Thoracic aorta (tissue), 2 donors: ENCODE measurements at regions not wholly inside any gene's neighbourhood (a gene's known extent, or its start where the extent isn't known, plus 50 kb on each side); places are given as distances from the start of the nearest gene placed in this dataset.

Experiments
- ATAC-seq: fragments of 150-250 bp; one replicate; pipeline ENCODE4 v1.8.0; 2017; ENCODE audit warnings: low read depth; ENCODE audit not compliant: insufficient number of reproducible peaks, low FRiP score
- DNase-seq: peaks from one replicate; pipeline ENCODE4 v3.0.0-alpha.2; 2020; ENCODE audit warnings: low spot score
- H3K27ac ChIP-seq, 2 donors: fragments of 200-600 bp; sonication (generic); 1 replicate in 1 of 2; 2 replicates in 1 of 2; pipeline ENCODE4 v1.5.1; 2016; ENCODE audit warnings: mild to moderate bottlenecking in 2 of 2, moderate library complexity in 2 of 2
- H3K27me3 ChIP-seq: fragments of 200-600 bp; sonication (generic); replicated peaks from 2 replicates; pipeline ENCODE4 v1.6.0; 2016; ENCODE audit warnings: mild to moderate bottlenecking; ENCODE audit not compliant: insufficient read depth
- H3K36me3 ChIP-seq: fragments of 200-600 bp; sonication (generic); one replicate; pipeline ENCODE4 v1.5.1; 2016
- H3K4me1 ChIP-seq, 2 donors: fragments of 200-600 bp; sonication (generic); 1 replicate in 1 of 2; 2 replicates in 1 of 2; pipeline versions ENCODE4 v1.5.1 to v1.6.0; 2016; ENCODE audit warnings: low read depth in 2 of 2, mild to moderate bottlenecking in 1 of 2; ENCODE audit not compliant: control insufficient read depth in 1 of 2
- H3K4me3 ChIP-seq: fragments of 200-600 bp; sonication (generic); 2 replicates; pipeline ENCODE4 v1.5.1; 2016; ENCODE audit warnings: mild to moderate bottlenecking
- H3K9me3 ChIP-seq: fragments of 200-600 bp; sonication (generic); 2 replicates; pipeline ENCODE4 v1.5.1; 2016
- TF ChIP-seq, protein P1 (sequence below): fragments of 200-600 bp; sonication (generic); IDR thresholded peaks from one replicate; pipeline ENCODE4 v1.5.1; 2019; ENCODE audit warnings: antibody characterized with exemption

- no peak overlapping the region for H3K4me3 ChIP-seq
- no peaks in the 10 kb centered on the region for H3K4me1 ChIP-seq
- ATAC-seq (no peak), DNase-seq (no peak)
- H3K36me3 ChIP-seq, result no peaks in the 10 kb centered on the region
- H3K9me3 ChIP-seq, result no peaks in the 10 kb centered on the region
- TF ChIP-seq, protein P1, sequence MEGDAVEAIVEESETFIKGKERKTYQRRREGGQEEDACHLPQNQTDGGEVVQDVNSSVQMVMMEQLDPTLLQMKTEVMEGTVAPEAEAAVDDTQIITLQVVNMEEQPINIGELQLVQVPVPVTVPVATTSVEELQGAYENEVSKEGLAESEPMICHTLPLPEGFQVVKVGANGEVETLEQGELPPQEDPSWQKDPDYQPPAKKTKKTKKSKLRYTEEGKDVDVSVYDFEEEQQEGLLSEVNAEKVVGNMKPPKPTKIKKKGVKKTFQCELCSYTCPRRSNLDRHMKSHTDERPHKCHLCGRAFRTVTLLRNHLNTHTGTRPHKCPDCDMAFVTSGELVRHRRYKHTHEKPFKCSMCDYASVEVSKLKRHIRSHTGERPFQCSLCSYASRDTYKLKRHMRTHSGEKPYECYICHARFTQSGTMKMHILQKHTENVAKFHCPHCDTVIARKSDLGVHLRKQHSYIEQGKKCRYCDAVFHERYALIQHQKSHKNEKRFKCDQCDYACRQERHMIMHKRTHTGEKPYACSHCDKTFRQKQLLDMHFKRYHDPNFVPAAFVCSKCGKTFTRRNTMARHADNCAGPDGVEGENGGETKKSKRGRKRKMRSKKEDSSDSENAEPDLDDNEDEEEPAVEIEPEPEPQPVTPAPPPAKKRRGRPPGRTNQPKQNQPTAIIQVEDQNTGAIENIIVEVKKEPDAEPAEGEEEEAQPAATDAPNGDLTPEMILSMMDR, result no peak
- H3K27me3 ChIP-seq, result no peaks in the 10 kb centered on the region
- no peak overlapping the region for H3K27ac ChIP-seq
Measured at GRCh38 chr18:28995319-28995718, 818.4 kb upstream of the CDH2 start.

GRCh38 chr18:28984731-28985130 is 807.8 kb upstream of the CDH2 start:
- ATAC-seq (no peak), DNase-seq (no peak)
- Histone ChIP-seq H3K27ac (no peak overlapping the region), H3K4me3 (no peak overlapping the region), H3K27me3 (no peaks in the 10 kb centered on the region), H3K9me3 (no peaks in the 10 kb centered on the region), H3K36me3 (no peaks in the 10 kb centered on the region), H3K4me1 (no peaks in the 10 kb centered on the region)
- TF ChIP-seq, protein P1, result no peak

DNA sequence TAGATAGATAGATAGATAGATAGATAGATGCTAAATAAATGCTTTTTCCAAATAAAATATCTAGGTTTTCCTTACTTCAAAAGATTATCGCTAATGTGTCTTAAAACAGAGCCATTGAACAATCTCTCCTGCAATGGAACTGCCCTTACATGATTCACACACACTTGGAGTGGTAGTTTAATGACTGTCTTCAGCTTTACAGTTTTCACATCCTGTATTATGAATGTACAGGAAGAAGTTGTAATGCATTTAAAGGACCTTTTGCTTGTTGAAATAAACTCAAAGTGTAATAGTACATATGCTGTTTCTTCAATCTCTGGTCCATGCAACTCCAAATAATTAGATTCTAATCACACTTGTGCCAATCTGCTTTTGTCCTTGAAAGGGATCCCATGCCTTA is 797.6 kb upstream of the CDH2 start:
- ATAC-seq (no peak), DNase-seq (no peak)
- Histone ChIP-seq H3K27me3 (no peaks in the 10 kb centered on the region), H3K4me1 (peaks cover 6 to 15% of the 10 kb centered on the region in 2 donors), H3K9me3 (no peaks in the 10 kb centered on the region), H3K4me3 (no peak overlapping the region), H3K27ac (no peak overlapping the region), H3K36me3 (no peaks in the 10 kb centered on the region)
- TF ChIP-seq, protein P1, result no peak

DNA sequence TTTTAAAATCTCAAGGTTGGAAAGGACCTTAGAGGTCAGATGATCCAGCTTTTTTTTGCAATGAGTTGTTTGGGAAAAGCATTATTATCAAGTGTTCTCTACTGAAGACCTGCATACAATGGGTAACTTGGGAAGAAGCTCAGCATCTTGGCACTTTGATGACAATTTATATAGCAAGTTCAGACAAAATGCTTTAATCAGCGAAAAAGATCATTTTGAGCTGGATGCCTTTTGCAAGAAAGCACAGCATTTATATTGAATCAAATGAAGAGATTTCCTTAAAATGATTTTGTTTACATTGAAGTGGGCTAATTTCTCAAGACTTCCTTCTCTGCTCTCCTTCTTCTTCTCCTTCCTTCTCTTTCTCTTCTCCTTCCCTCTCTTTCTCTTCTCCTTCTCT is 796.4 kb upstream of the CDH2 start:
- TF ChIP-seq, protein P1, result no peak

DNA sequence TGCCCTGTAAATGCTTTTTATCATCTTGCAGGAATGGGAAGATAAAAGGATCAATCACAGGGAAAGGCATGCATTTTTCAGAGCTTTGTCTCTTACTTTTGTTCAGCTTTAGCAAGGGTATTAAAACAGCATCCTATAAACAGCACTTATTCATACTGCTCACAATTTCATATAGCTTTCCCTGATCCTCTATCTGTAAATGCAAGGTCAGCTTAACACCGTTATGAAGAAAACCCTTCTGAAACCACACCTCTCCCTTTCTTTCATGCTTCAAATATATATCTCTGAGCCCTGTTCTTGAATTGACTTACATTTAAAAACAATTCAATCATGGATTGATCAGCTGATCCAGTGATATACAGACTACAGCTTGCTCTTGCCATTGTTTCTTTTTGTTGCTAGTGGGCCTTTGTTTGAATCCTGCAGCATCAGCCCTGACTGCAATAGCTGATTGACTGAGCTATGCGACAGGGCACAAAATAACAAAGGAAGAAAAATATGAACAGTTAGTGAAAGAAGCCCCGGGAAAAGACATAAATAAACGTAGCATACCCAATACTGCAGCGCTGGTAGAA is 795.5 kb upstream of the CDH2 start:
- TF ChIP-seq, protein P1, result no peak
- no peak for DNase-seq
- no peaks in the 10 kb centered on the region for H3K27me3 ChIP-seq
- no peak overlapping the region for H3K4me3 ChIP-seq
- H3K36me3 ChIP-seq, result no peaks in the 10 kb centered on the region
- H3K27ac ChIP-seq, result no peak overlapping the region
- ATAC-seq, result no peak
- H3K4me1 ChIP-seq, result peaks cover 6 to 15% of the 10 kb centered on the region in 2 donors
- H3K9me3 ChIP-seq, result no peaks in the 10 kb centered on the region

More for the DNA sequence above, 796.4 kb upstream of the CDH2 start:
- Histone ChIP-seq H3K27ac (no peak overlapping the region), H3K27me3 (no peaks in the 10 kb centered on the region), H3K36me3 (no peaks in the 10 kb centered on the region), H3K4me3 (no peak overlapping the region), H3K4me1 (peaks cover 6 to 15% of the 10 kb centered on the region in 2 donors), H3K9me3 (no peaks in the 10 kb centered on the region)
- DNase-seq (no peak), ATAC-seq (no peak)
